ENCODE measurements at regions not wholly inside any gene's neighbourhood (a gene's known extent, or its start where the extent isn't known, plus 50 kb on each side); places are given as distances from the start of the nearest gene placed in this dataset.

DNA sequence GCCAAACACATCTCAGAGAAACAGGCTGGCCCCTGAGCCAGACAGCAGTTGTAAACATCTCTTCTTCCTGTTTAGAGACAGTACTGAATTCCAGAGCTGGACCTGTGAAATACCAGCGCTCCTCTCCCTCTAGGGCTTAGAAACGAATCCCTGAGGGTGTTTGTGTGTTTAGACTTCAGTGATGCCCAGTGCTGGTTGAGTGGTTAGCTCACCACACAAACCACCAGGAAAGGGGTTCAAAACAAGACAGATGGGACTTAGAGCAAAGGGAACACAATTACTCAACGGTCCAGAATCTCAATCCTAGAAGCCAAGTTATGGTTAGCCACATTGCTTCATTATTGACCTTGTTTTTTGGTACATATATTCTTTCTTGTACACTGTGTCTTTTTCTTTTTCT lies 108.7 kb upstream of the TMEM170B start (continued):
- TF ChIP-seq, protein P1, sequence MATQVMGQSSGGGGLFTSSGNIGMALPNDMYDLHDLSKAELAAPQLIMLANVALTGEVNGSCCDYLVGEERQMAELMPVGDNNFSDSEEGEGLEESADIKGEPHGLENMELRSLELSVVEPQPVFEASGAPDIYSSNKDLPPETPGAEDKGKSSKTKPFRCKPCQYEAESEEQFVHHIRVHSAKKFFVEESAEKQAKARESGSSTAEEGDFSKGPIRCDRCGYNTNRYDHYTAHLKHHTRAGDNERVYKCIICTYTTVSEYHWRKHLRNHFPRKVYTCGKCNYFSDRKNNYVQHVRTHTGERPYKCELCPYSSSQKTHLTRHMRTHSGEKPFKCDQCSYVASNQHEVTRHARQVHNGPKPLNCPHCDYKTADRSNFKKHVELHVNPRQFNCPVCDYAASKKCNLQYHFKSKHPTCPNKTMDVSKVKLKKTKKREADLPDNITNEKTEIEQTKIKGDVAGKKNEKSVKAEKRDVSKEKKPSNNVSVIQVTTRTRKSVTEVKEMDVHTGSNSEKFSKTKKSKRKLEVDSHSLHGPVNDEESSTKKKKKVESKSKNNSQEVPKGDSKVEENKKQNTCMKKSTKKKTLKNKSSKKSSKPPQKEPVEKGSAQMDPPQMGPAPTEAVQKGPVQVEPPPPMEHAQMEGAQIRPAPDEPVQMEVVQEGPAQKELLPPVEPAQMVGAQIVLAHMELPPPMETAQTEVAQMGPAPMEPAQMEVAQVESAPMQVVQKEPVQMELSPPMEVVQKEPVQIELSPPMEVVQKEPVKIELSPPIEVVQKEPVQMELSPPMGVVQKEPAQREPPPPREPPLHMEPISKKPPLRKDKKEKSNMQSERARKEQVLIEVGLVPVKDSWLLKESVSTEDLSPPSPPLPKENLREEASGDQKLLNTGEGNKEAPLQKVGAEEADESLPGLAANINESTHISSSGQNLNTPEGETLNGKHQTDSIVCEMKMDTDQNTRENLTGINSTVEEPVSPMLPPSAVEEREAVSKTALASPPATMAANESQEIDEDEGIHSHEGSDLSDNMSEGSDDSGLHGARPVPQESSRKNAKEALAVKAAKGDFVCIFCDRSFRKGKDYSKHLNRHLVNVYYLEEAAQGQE (IDR thresholded peaks at IDR 0.05; ENCODE audit: borderline replicate concordance in 1 of 2, low read depth in 1 of 2, low read length in 2 of 2) = no peak
- TF ChIP-seq ZNF235 (CRISPR knock-in tag; IDR thresholded peaks at IDR 0.05; ENCODE audit: borderline replicate concordance) (no peak), HDAC2 (CRISPR knock-in tag; IDR thresholded peaks at IDR 0.05) (peak; percentile 46), RBAK (CRISPR knock-in tag; IDR thresholded peaks at IDR 0.05) (no peak), RELA (CRISPR knock-in tag; IDR thresholded peaks at IDR 0.05) (no peak), DR1 (CRISPR knock-in tag; IDR thresholded peaks at IDR 0.05) (no peak), ZBTB1 (CRISPR knock-in tag; IDR thresholded peaks at IDR 0.05; ENCODE audit: borderline replicate concordance) (no peak), NFKBIZ (CRISPR knock-in tag; IDR thresholded peaks at IDR 0.05) (no peak), NCOA2 (CRISPR knock-in tag; IDR thresholded peaks at IDR 0.05) (no peak), ESRRA (CRISPR knock-in tag; IDR thresholded peaks at IDR 0.05; ENCODE audit: low read depth) (no peak), ZNF776 (CRISPR knock-in tag; IDR thresholded peaks at IDR 0.05) (no peak), KDM6A (CRISPR knock-in tag; IDR thresholded peaks at IDR 0.05; ENCODE audit: low read depth) (no peak), ZFP36L1 (CRISPR knock-in tag; IDR thresholded peaks at IDR 0.05) (no peak), HHEX (CRISPR knock-in tag; IDR thresholded peaks at IDR 0.05) (no peak), ARID2 (CRISPR knock-in tag; IDR thresholded peaks at IDR 0.05; ENCODE audit: borderline replicate concordance) (no peak), ZNF557 (CRISPR knock-in tag; IDR thresholded peaks at IDR 0.05) (no peak), DPF2 (CRISPR knock-in tag; IDR thresholded peaks at IDR 0.05; ENCODE audit: borderline replicate concordance, low read depth) (no peak)
- TF ChIP-seq, protein P2, sequence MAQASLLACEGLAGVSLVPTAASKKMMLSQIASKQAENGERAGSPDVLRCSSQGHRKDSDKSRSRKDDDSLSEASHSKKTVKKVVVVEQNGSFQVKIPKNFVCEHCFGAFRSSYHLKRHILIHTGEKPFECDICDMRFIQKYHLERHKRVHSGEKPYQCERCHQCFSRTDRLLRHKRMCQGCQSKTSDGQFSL (CRISPR knock-in tag; IDR thresholded peaks at IDR 0.05) = no peak
- TF ChIP-seq, protein P3, sequence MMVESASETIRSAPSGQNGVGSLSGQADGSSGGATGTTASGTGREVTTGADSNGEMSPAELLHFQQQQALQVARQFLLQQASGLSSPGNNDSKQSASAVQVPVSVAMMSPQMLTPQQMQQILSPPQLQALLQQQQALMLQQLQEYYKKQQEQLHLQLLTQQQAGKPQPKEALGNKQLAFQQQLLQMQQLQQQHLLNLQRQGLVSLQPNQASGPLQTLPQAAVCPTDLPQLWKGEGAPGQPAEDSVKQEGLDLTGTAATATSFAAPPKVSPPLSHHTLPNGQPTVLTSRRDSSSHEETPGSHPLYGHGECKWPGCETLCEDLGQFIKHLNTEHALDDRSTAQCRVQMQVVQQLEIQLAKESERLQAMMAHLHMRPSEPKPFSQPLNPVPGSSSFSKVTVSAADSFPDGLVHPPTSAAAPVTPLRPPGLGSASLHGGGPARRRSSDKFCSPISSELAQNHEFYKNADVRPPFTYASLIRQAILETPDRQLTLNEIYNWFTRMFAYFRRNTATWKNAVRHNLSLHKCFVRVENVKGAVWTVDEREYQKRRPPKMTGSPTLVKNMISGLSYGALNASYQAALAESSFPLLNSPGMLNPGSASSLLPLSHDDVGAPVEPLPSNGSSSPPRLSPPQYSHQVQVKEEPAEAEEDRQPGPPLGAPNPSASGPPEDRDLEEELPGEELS (CRISPR knock-in tag; IDR thresholded peaks at IDR 0.05) = peak; percentile 91
- TF ChIP-seq, protein P4, sequence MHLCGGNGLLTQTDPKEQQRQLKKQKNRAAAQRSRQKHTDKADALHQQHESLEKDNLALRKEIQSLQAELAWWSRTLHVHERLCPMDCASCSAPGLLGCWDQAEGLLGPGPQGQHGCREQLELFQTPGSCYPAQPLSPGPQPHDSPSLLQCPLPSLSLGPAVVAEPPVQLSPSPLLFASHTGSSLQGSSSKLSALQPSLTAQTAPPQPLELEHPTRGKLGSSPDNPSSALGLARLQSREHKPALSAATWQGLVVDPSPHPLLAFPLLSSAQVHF (CRISPR knock-in tag; IDR thresholded peaks at IDR 0.05) = no peak
- TF ChIP-seq, protein P5, sequence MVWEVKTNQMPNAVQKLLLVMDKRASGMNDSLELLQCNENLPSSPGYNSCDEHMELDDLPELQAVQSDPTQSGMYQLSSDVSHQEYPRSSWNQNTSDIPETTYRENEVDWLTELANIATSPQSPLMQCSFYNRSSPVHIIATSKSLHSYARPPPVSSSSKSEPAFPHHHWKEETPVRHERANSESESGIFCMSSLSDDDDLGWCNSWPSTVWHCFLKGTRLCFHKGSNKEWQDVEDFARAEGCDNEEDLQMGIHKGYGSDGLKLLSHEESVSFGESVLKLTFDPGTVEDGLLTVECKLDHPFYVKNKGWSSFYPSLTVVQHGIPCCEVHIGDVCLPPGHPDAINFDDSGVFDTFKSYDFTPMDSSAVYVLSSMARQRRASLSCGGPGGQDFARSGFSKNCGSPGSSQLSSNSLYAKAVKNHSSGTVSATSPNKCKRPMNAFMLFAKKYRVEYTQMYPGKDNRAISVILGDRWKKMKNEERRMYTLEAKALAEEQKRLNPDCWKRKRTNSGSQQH (CRISPR knock-in tag; IDR thresholded peaks at IDR 0.05; ENCODE audit: low read depth) = 0 out of 2 replicates have a peak, but pooled peaks have one; percentile 53
- TF ChIP-seq, protein P6, sequence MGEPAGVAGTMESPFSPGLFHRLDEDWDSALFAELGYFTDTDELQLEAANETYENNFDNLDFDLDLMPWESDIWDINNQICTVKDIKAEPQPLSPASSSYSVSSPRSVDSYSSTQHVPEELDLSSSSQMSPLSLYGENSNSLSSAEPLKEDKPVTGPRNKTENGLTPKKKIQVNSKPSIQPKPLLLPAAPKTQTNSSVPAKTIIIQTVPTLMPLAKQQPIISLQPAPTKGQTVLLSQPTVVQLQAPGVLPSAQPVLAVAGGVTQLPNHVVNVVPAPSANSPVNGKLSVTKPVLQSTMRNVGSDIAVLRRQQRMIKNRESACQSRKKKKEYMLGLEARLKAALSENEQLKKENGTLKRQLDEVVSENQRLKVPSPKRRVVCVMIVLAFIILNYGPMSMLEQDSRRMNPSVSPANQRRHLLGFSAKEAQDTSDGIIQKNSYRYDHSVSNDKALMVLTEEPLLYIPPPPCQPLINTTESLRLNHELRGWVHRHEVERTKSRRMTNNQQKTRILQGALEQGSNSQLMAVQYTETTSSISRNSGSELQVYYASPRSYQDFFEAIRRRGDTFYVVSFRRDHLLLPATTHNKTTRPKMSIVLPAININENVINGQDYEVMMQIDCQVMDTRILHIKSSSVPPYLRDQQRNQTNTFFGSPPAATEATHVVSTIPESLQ (CRISPR knock-in tag; conservative IDR thresholded peaks at IDR 0.05) = 0 out of 2 replicates have a peak, but pooled peaks have one; percentile 48

All from HepG2 (cell line).